ENCODE measurements at regions not wholly inside any gene's neighbourhood (a gene's known extent, or its start where the extent isn't known, plus 50 kb on each side); places are given as distances from the start of the nearest gene placed in this dataset.

DNA sequence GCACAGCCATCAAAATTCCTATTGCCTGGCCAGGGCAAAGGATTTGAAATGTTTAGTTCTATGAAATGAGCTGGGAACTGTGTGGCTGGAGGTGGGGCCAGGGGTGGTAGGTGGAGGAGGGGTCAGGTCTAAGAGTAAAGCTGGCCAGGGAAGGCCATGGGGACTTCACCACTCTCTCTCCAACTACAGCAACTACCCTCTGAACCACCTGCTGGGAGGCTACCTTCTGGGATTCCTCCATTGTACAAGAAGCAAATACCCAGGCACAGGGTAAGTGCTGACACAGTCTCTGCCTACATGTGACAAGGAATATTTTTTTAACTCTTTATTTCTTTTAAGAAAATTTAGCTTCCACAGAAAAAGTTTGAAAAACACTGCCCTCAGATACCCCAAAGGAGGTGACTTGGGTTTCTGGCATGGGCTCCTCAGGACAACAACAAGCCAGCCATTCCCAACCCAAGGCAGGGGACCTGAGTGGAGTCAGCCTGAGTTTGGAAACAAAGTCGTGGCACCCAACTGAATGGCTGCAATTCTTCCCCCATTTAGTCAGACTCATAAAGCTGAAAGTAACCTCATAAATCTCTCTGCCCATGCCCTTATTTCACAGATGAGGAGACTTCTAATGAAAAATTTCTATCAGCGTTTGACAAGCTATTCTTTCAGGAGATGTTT, 593.8 kb upstream of the DIPK2B start:
- in situ Hi-C loops (cut with MboI; ENCODE audit: low pct_unique_long_range_greater_than_20kb, low sequenced_read_pairs, unreplicated experiment), result no loop called here

DNA sequence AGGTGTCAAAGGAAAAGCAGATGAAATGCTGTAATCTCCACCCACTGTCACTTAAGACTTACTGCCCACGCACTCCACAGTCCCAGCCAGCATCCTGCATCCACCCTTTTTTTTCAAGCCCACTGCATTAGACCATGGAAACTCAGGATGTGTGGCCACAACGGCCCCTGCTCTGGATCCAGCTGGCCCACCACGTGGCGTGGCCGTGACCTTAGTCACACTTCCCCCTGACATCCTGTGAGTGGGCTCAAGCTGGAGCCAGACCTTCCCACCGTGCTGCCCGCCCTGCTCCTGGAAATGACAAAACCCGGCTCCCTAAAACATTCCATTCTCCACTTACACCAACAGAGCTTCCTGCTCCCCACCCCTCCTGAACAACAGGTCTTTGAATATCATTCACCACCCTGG, 588.3 kb upstream of the DIPK2B start:
- in situ Hi-C loops (cut with MboI; ENCODE audit: low pct_unique_long_range_greater_than_20kb, low sequenced_read_pairs, unreplicated experiment), result no loop called here
- TF ChIP-seq, protein P1, sequence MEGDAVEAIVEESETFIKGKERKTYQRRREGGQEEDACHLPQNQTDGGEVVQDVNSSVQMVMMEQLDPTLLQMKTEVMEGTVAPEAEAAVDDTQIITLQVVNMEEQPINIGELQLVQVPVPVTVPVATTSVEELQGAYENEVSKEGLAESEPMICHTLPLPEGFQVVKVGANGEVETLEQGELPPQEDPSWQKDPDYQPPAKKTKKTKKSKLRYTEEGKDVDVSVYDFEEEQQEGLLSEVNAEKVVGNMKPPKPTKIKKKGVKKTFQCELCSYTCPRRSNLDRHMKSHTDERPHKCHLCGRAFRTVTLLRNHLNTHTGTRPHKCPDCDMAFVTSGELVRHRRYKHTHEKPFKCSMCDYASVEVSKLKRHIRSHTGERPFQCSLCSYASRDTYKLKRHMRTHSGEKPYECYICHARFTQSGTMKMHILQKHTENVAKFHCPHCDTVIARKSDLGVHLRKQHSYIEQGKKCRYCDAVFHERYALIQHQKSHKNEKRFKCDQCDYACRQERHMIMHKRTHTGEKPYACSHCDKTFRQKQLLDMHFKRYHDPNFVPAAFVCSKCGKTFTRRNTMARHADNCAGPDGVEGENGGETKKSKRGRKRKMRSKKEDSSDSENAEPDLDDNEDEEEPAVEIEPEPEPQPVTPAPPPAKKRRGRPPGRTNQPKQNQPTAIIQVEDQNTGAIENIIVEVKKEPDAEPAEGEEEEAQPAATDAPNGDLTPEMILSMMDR (IDR thresholded peaks at IDR 0.05; ENCODE audit: extremely low read depth, insufficient read depth, missing control alignments), result no peak
- DNase-seq (ENCODE audit: low spot score), result no peak

More for the DNA sequence above, 593.8 kb upstream of the DIPK2B start:
- TF ChIP-seq, protein P1 (IDR thresholded peaks at IDR 0.05; ENCODE audit: extremely low read depth, insufficient read depth, missing control alignments), result no peak
- DNase-seq (ENCODE audit: low spot score), result no peak

DNA sequence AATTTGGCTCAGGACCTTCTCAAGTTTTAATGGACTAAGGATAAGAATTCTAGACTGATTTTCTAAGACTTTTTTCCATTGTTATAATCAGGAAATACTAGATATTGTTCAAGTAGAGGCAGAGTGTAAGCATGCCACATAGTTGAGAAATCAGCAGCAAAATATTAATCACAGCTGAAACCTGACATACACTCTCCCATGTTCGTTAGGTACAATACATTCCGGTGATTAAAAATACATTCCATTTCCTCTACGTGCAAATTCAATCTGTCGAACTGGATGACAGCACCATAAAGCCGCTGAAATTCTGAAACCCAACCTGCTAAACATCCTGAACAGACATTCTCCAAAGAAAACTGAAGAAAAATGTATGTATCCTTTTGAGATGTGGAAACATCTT, 587.6 kb upstream of the DIPK2B start:
- in situ Hi-C loops (cut with MboI; ENCODE audit: low pct_unique_long_range_greater_than_20kb, low sequenced_read_pairs, unreplicated experiment), result no loop called here
- TF ChIP-seq, protein P1 (IDR thresholded peaks at IDR 0.05; ENCODE audit: extremely low read depth, insufficient read depth, missing control alignments), result no peak
- DNase-seq (ENCODE audit: low spot score), result no peak

DNA sequence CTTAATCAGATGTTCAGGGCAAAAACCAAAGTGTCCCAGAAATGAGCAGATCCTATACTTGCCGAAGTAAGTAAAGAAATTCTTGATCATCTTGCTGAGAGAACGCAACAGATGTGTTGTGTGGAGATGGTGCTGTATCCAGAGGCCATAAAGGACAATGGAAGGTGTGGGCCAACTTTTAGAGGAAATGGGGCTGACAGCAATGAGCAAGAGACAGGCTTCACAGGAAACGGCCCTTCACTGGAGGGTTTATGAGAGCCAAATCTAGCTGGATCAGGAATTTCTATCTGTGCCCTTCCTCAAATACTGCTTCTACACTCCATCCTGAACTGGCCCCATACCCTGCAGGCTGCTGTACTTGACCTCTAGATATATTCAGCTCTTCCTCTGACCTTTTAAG, 583.9 kb upstream of the DIPK2B start:
- TF ChIP-seq, protein P1 (IDR thresholded peaks at IDR 0.05; ENCODE audit: extremely low read depth, insufficient read depth, missing control alignments), result no peak
- in situ Hi-C loops (cut with MboI; ENCODE audit: low pct_unique_long_range_greater_than_20kb, low sequenced_read_pairs, unreplicated experiment), result no loop called here
- DNase-seq (ENCODE audit: low spot score), result no peak

DNA sequence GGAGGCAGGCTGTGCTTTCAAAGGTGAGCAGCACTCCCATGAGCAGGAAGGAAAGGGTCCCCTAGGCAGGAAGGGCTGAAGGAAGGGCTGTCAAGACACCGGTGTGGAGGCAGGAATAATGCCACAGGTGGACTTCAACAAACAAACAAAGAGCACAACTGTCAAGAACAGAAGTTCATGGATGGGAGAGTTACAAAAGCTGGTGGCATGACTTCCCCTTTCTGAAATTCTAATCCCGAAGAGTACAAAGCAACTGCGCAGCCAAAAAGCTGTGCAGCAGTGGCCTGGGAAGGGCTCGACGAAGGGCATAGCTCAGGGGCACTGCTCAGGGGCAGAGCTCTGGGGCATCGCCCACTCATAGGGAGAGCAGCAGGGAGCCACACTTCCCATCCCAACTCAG, 582.3 kb upstream of the DIPK2B start:
- in situ Hi-C loops (cut with MboI; ENCODE audit: low pct_unique_long_range_greater_than_20kb, low sequenced_read_pairs, unreplicated experiment), result no loop called here
- TF ChIP-seq, protein P1 (IDR thresholded peaks at IDR 0.05; ENCODE audit: extremely low read depth, insufficient read depth, missing control alignments), result no peak
- no peak for DNase-seq (ENCODE audit: low spot score)

DNA sequence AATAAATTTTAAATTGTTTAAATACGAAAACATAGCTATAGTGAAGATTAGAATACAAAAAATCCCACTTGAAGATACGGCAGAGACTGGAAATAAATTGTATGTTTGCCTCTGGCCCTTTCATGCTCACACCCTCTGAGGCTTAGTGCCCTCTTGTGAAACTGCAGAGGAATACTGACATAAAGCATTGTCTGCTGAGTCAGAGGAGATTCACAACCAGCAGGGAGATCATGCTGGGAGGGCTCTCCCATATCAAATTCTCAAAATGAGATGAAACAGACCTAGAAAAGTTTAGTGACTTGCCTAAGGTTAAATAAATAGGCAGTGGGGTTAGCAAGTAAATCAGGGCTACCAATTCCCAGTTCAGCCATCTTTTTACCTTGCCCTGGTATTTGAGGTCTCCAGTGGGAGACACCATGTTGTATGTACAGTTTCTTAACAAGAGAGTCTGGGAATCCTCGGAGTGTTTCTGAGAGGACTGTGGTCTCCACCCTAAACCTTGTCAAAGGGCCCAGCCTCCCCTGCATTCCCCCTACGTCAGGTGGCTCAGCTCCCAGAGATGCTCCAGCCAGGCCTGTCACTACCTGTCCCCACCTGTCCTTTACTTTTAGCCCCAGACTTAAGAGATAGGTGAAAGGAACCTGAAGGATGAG, 581.4 kb upstream of the DIPK2B start:
- in situ Hi-C loops (cut with MboI; ENCODE audit: low pct_unique_long_range_greater_than_20kb, low sequenced_read_pairs, unreplicated experiment), result no loop called here
- TF ChIP-seq, protein P1 (IDR thresholded peaks at IDR 0.05; ENCODE audit: extremely low read depth, insufficient read depth, missing control alignments), result no peak
- DNase-seq (ENCODE audit: low spot score), result no peak
